Hepatocyte (in vitro differentiated cells): ENCODE measurements at regions not wholly inside any gene's neighbourhood (a gene's known extent, or its start where the extent isn't known, plus 50 kb on each side); places are given as distances from the start of the nearest gene placed in this dataset.

Experiments used
- DNase-seq: peaks from one replicate; pipeline ENCODE4 v3.0.0-alpha.2; 2016; ENCODE audit warnings: low spot score
- H2AFZ ChIP-seq: fragments of 200-600 bp; sonication (generic); 2 replicates; pipeline ENCODE4 v1.6.0; 2016; ENCODE audit warnings: antibody characterized with exemption, mild to moderate bottlenecking
- H3K27ac ChIP-seq: fragments of 200-600 bp; sonication (generic); 2 replicates; pipeline ENCODE4 v1.5.1; 2016; ENCODE audit warnings: mild to moderate bottlenecking
- H3K27me3 ChIP-seq: fragments of 200-600 bp; sonication (generic); 2 replicates; pipeline ENCODE4 v1.6.1; 2016
- H3K36me3 ChIP-seq: fragments of 200-600 bp; sonication (generic); replicated peaks from 2 replicates; pipeline ENCODE4 v1.5.1; 2016; ENCODE audit warnings: low read depth; ENCODE audit not compliant: insufficient read depth
- H3K4me1 ChIP-seq: fragments of 200-600 bp; sonication (generic); 2 replicates; pipeline ENCODE4 v1.5.1; 2016; ENCODE audit warnings: mild to moderate bottlenecking, moderate library complexity; ENCODE audit not compliant: insufficient read depth
- H3K4me2 ChIP-seq: fragments of 200-600 bp; sonication (generic); 2 replicates; pipeline ENCODE4 v1.6.0; 2016
- H3K4me3 ChIP-seq: fragments of 200-600 bp; sonication (generic); 2 replicates; pipeline ENCODE4 v1.5.1; 2016; ENCODE audit warnings: mild to moderate bottlenecking
- H3K79me2 ChIP-seq: fragments of 200-600 bp; sonication (generic); 2 replicates; pipeline ENCODE4 v1.6.0; 2017; ENCODE audit warnings: mild to moderate bottlenecking
- H3K9me2 ChIP-seq: fragments of 200-600 bp; sonication (generic); replicated peaks from 2 replicates; pipeline ENCODE4 v1.6.0; 2017; ENCODE audit warnings: mild to moderate bottlenecking; ENCODE audit not compliant: insufficient read depth
- H3K9me3 ChIP-seq: fragments of 200-600 bp; sonication (generic); 2 replicates; pipeline ENCODE4 v1.5.1; 2016; ENCODE audit warnings: low read depth, mild to moderate bottlenecking
- H4K20me1 ChIP-seq: fragments of 200-600 bp; sonication (generic); 2 replicates; pipeline ENCODE4 v1.6.0; 2016; ENCODE audit warnings: mild to moderate bottlenecking; ENCODE audit not compliant: insufficient read depth, poor library complexity, severe bottlenecking
- CTCF ChIP-seq: fragments of 200-600 bp; sonication (generic); IDR thresholded peaks from 2 replicates; pipeline ENCODE4 v1.5.1; 2016; ENCODE audit warnings: antibody characterized with exemption, mild to moderate bottlenecking; ENCODE audit not compliant: poor library complexity
- EZH2 ChIP-seq: fragments of 200-600 bp; sonication (generic); IDR thresholded peaks from 2 replicates; pipeline ENCODE4 v1.6.1; 2016; ENCODE audit warnings: antibody characterized with exemption, mild to moderate bottlenecking, borderline replicate concordance
- EZH2phosphoT487 ChIP-seq: fragments of 200-600 bp; sonication (generic); IDR thresholded peaks from one replicate; pipeline ENCODE4 v1.6.1; 2018; ENCODE audit warnings: antibody characterized with exemption, mild to moderate bottlenecking, low read depth, moderate library complexity; ENCODE audit not compliant: unreplicated experiment, severe bottlenecking
- WGBS: methylation state at CpG from one replicate; pipeline ENCODE4 v1.1.6; 2016; ENCODE audit warnings: low lambda C conversion rate; ENCODE audit errors: missing lambda C conversion rate; 5-methylcytosine and 5-hydroxymethylcytosine counted together

- DNase-seq = no peak
Observed at GRCh38 chr22:19630614-19631013, 83.7 kb upstream of the SEPTIN5 start.

GRCh38 chr22:19631899-19632667 lies 82.2 kb upstream of the SEPTIN5 start:
- Histone ChIP-seq H3K27ac (no peak overlapping the region), H3K9me2 (no peaks in the 10 kb centered on the region), H3K27me3 (no peaks in the 10 kb centered on the region), H4K20me1 (no peaks in the 10 kb centered on the region), H3K4me2 (no peak overlapping the region), H3K36me3 (no peaks in the 10 kb centered on the region), H3K79me2 (no peaks in the 10 kb centered on the region), H3K9me3 (no peaks in the 10 kb centered on the region), H3K4me3 (no peak overlapping the region), H3K4me1 (no peaks in the 10 kb centered on the region), H2AFZ (no peak overlapping the region)
- TF ChIP-seq CTCF = peak; percentile 38
- TF ChIP-seq EZH2 = no peak
- 67% methylated on average over 19 of the region's 19 CpGs for WGBS
- DNase-seq = peak; percentile 46

More at GRCh38 chr22:19630614-19631013, 83.7 kb upstream of the SEPTIN5 start:
- no peaks in the 10 kb centered on the region for H3K9me3 ChIP-seq
- H3K27ac ChIP-seq = no peak overlapping the region
- H3K4me2 ChIP-seq = no peak overlapping the region
- H3K79me2 ChIP-seq = no peaks in the 10 kb centered on the region
- H2AFZ ChIP-seq = no peak overlapping the region
- no peaks in the 10 kb centered on the region for H3K4me1 ChIP-seq
- TF ChIP-seq EZH2 (no peak), CTCF (no peak), EZH2phosphoT487 (no peak)
- 79% methylated on average over 5 of the region's 5 CpGs for WGBS
- H3K9me2 ChIP-seq = no peaks in the 10 kb centered on the region
- no peaks in the 10 kb centered on the region for H4K20me1 ChIP-seq
- H3K36me3 ChIP-seq = no peaks in the 10 kb centered on the region
- no peaks in the 10 kb centered on the region for H3K27me3 ChIP-seq
- H3K4me3 ChIP-seq = no peak overlapping the region

DNA sequence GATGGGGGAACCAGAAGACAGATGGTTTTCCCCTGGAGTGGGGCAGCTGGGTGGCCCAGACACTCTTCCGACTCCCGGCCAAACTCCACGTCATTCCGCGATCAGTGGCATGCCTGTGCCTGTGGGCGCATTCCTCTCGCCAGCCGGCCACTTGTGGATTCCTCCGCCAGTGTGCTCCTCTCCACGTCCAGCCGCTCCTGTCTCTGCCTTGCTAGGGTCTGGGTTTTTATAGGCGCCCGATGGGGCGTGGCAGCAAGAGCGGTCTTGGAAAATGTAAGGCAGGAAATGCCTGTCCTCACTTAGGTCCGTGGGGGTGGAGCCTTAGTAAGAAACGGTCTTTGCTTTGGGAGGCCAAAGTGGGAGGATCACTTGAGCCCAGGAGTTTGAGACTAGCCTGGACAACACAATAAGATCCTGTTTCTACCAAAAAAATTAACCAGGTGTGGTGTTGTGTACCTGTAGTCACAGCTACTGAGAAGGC lies 81.6 kb upstream of the SEPTIN5 start:
- Histone ChIP-seq H3K9me2 (no peaks in the 10 kb centered on the region), H4K20me1 (no peaks in the 10 kb centered on the region), H3K9me3 (no peaks in the 10 kb centered on the region), H3K27ac (no peak overlapping the region), H3K4me3 (no peak overlapping the region), H3K27me3 (no peaks in the 10 kb centered on the region), H3K79me2 (no peaks in the 10 kb centered on the region), H3K4me1 (no peaks in the 10 kb centered on the region), H2AFZ (no peak overlapping the region), H3K4me2 (no peak overlapping the region), H3K36me3 (no peaks in the 10 kb centered on the region)
- WGBS = 85% methylated on average over 17 of the region's 17 CpGs
- no peak for TF ChIP-seq CTCF
- no peak for TF ChIP-seq EZH2
- TF ChIP-seq EZH2phosphoT487 = no peak
- no peak for DNase-seq
